OCI-LY1 (cell line): ENCODE measurements at regions not wholly inside any gene's neighbourhood (a gene's known extent, or its start where the extent isn't known, plus 50 kb on each side); places are given as distances from the start of the nearest gene placed in this dataset.

Experiments
- CTCF ChIP-seq: fragments of 200-600 bp; sonication (generic), shearing (Covaris generic); IDR thresholded peaks from 2 replicates; pipeline ENCODE4 v1.5.1; 2017; ENCODE audit warnings: mild to moderate bottlenecking, antibody characterized with exemption, low read length, moderate library complexity, mixed read lengths
- EZH2 ChIP-seq: fragments of 200-600 bp; sonication (generic), shearing (Covaris generic); IDR thresholded peaks from 2 replicates; pipeline ENCODE4 v1.8.0; 2017; ENCODE audit warnings: borderline replicate concordance, mixed run types, mild to moderate bottlenecking, antibody characterized with exemption, low read length, moderate library complexity, mixed read lengths

- TF ChIP-seq CTCF, result no peak
- no peak for TF ChIP-seq EZH2
These were observed 51.8 kb upstream of the GALNT15 start for GRCh38 chr3:16122661-16123060.
